HCT116 (cell line): ENCODE measurements at regions not wholly inside any gene's neighbourhood (a gene's known extent, or its start where the extent isn't known, plus 50 kb on each side); places are given as distances from the start of the nearest gene placed in this dataset.

Experiments used
- CTCF ChIP-seq, 3 experiments: fragments of 200-600 bp in 1 of 3; sonication (generic) in 1 of 3; IDR thresholded peaks in 2 of 3; conservative IDR thresholded peaks in 1 of 3; 2 replicates each; pipeline ENCODE4 v1.5.1; 2012 to 2017; ENCODE audit warnings: low read depth in 2 of 3, low read length in 2 of 3, antibody characterized with exemption in 1 of 3, borderline replicate concordance in 1 of 3, control low read depth in 1 of 3, mild to moderate bottlenecking in 1 of 3, mixed read lengths in 1 of 3, mixed run types in 1 of 3, moderate library complexity in 1 of 3; ENCODE audit not compliant: insufficient read depth in 1 of 3
- ELF1 ChIP-seq: IDR thresholded peaks from 2 replicates; pipeline ENCODE4 v1.6.1; 2012; ENCODE audit warnings: low read depth, borderline replicate concordance
- EZH2phosphoT487 ChIP-seq: fragments of 200-600 bp; IDR thresholded peaks from 2 replicates; pipeline ENCODE4 v1.6.1; 2018; ENCODE audit warnings: antibody characterized with exemption, borderline replicate concordance
- POLR2A ChIP-seq: IDR thresholded peaks from 2 replicates; pipeline ENCODE4 v1.7.0; 2011; ENCODE audit warnings: borderline replicate concordance; ENCODE audit not compliant: insufficient read depth, insufficient read length; ENCODE audit errors: extremely low read depth
- YY1 ChIP-seq: IDR thresholded peaks from 2 replicates; pipeline ENCODE4 v1.6.1; 2011; ENCODE audit warnings: low read length, low read depth, moderate library complexity, mild to moderate bottlenecking; ENCODE audit not compliant: insufficient replicate concordance; ENCODE audit errors: extremely low read depth
- TF ChIP-seq, protein P1 (sequence below): IDR thresholded peaks from 2 replicates; pipeline ENCODE4 v1.6.1; 2012

DNA sequence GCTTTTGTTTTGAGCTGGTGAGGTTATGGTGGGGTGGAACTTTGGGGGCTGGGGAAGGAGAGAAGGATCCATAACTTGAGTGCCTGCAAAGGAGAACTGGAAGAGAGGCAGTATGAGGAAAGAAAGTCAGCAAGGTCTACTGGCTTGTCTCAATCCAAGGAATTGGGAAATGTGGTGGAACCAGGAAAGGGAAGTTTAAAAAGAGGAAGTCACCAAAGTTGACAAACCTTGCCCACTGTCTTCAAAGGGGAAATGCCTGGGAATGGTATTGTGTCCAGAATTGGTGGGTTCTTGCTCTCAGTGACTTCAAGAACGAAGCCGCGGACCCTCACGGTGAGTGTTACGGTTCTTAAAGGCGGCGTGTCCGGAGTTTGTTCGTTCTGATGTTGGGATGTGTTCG is 304.1 kb upstream of the FAM98A start:
- TF ChIP-seq POLR2A (no peak), CTCF (IDR thresholded peaks at IDR 0.05 in 2 of 3, conservative IDR thresholded peaks at IDR 0.05 in 1 of 3; ENCODE audit: borderline replicate concordance in 1 of 3, insufficient read depth in 1 of 3, low read depth in 2 of 3, low read length in 2 of 3) (no peak), YY1 (no peak), EZH2phosphoT487 (no peak), ELF1 (no peak)
- TF ChIP-seq, protein P1, sequence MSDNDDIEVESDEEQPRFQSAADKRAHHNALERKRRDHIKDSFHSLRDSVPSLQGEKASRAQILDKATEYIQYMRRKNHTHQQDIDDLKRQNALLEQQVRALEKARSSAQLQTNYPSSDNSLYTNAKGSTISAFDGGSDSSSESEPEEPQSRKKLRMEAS = no peak
